HG02759 (cell line): ENCODE measurements at regions not wholly inside any gene's neighbourhood (a gene's known extent, or its start where the extent isn't known, plus 50 kb on each side); places are given as distances from the start of the nearest gene placed in this dataset.
"Not testable (repeated sequence)": the region's sequence is repeated elsewhere in the genome, so short reads cannot be mapped to it uniquely, and the experiment has no call there.

Experiments
- ATAC-seq: cut with Tn5 transposase; IDR thresholded peaks from one replicate; pipeline ENCODE4 v1.9.1; 2021; ENCODE audit warnings: mild to moderate bottlenecking, moderate library complexity; ENCODE audit not compliant: unreplicated experiment

- ATAC-seq = no peak
These were observed 636.4 kb upstream of the ARRDC3 start for GRCh38 chr5:92019376-92019990.

- no peak for ATAC-seq
These were observed 634.7 kb upstream of the ARRDC3 start for GRCh38 chr5:92017776-92018175.

- ATAC-seq = not testable (repeated sequence)
These were observed 628.7 kb upstream of the ARRDC3 start for GRCh38 chr5:92011845-92012244.

GRCh38 chr5:92003806-92004205, 620.7 kb upstream of the ARRDC3 start:
- ATAC-seq = no peak

GRCh38 chr5:92002721-92003274, 619.7 kb upstream of the ARRDC3 start:
- ATAC-seq = no peak

GRCh38 chr5:91998774-91999173, 615.7 kb upstream of the ARRDC3 start:
- ATAC-seq = no peak

GRCh38 chr5:91983869-91984268, 600.8 kb upstream of the ARRDC3 start:
- no peak for ATAC-seq

GRCh38 chr5:91978221-91978882, 595.2 kb upstream of the ARRDC3 start:
- ATAC-seq = no peak

- ATAC-seq = no peak
These were observed 594.5 kb upstream of the ARRDC3 start for GRCh38 chr5:91977579-91977978.

GRCh38 chr5:91976451-91976850, 593.3 kb upstream of the ARRDC3 start:
- ATAC-seq = no peak

- no peak for ATAC-seq
These were observed 580.0 kb upstream of the ARRDC3 start for GRCh38 chr5:91963166-91963565.

GRCh38 chr5:91957666-91958065, 574.5 kb upstream of the ARRDC3 start:
- ATAC-seq = no peak

- no peak for ATAC-seq
These were observed 573.6 kb upstream of the ARRDC3 start for GRCh38 chr5:91956738-91957137.

GRCh38 chr5:91955610-91956009, 572.5 kb upstream of the ARRDC3 start:
- no peak for ATAC-seq

- ATAC-seq = no peak
These were observed 571.0 kb upstream of the ARRDC3 start for GRCh38 chr5:91954136-91954535.

GRCh38 chr5:91950328-91950727, 567.2 kb upstream of the ARRDC3 start:
- ATAC-seq = no peak

- no peak for ATAC-seq
These were observed 563.8 kb upstream of the ARRDC3 start for GRCh38 chr5:91946870-91947269.

GRCh38 chr5:91941588-91941987, 558.5 kb upstream of the ARRDC3 start:
- ATAC-seq = no peak

- ATAC-seq = no peak
These were observed 555.3 kb upstream of the ARRDC3 start for GRCh38 chr5:91938441-91938840.

GRCh38 chr5:91937121-91937520, 554.0 kb upstream of the ARRDC3 start:
- no peak for ATAC-seq

- no peak for ATAC-seq
These were observed 546.4 kb upstream of the ARRDC3 start for GRCh38 chr5:91929522-91929817.

GRCh38 chr5:91928754-91929521, 545.8 kb upstream of the ARRDC3 start:
- no peak for ATAC-seq
